Thymus (tissue), 11 donors: ENCODE measurements at regions not wholly inside any gene's neighbourhood (a gene's known extent, or its start where the extent isn't known, plus 50 kb on each side); places are given as distances from the start of the nearest gene placed in this dataset.

ENCODE experiments used
- DNase-seq, 9 donors: peaks; one replicate each; pipeline ENCODE4 v3.0.0-alpha.2; 2013; ENCODE audit warnings: low spot score in 9 of 9, low read depth in 6 of 9, missing footprints in 1 of 9
- H3K27ac ChIP-seq, 2 donors: one replicate each; pipeline ENCODE4 v1.5.1; 2013; ENCODE audit warnings: control low read depth in 1 of 2, low read depth in 1 of 2, low read length in 1 of 2, mild to moderate bottlenecking in 1 of 2, moderate library complexity in 1 of 2
- H3K27me3 ChIP-seq, 2 donors: one replicate each; pipeline ENCODE4 v1.5.1; 2013; ENCODE audit warnings: low read length in 1 of 2; ENCODE audit not compliant: control insufficient read depth in 2 of 2, insufficient read depth in 1 of 2
- H3K36me3 ChIP-seq, 2 donors: one replicate each; pipeline ENCODE4 v1.5.1; 2013; ENCODE audit warnings: low read length in 1 of 2, mild to moderate bottlenecking in 1 of 2, moderate library complexity in 1 of 2; ENCODE audit not compliant: control insufficient read depth in 2 of 2, insufficient read depth in 2 of 2
- H3K4me1 ChIP-seq, 2 donors: one replicate each; pipeline ENCODE4 v1.5.1; 2013; ENCODE audit warnings: low read length in 2 of 2; ENCODE audit not compliant: control insufficient read depth in 2 of 2, insufficient read depth in 2 of 2
- H3K4me3 ChIP-seq, 2 donors: one replicate each; pipeline ENCODE4 v1.5.1; 2013; ENCODE audit warnings: low read length in 2 of 2, control low read depth in 1 of 2, mild to moderate bottlenecking in 1 of 2
- H3K9me3 ChIP-seq, 2 donors: one replicate each; pipeline ENCODE4 v1.5.1; 2013; ENCODE audit warnings: low read length in 1 of 2, mild to moderate bottlenecking in 1 of 2; ENCODE audit not compliant: control insufficient read depth in 2 of 2, insufficient read depth in 1 of 2
- whole genome bisulfite sequencing: extraction: QIAGEN DNeasy Blood & Tissue Kit; methylation state at CpG from one replicate; pipeline ENCODE4 v1.1.7; 2013; 5-methylcytosine and 5-hydroxymethylcytosine counted together
- donor health status: healthy.

- no peaks in the 10 kb centered on the region for H3K4me1 ChIP-seq
- no peak for DNase-seq
- H3K36me3 ChIP-seq: no peaks in the 10 kb centered on the region
- H3K27me3 ChIP-seq: no peaks in the 10 kb centered on the region
- no peak overlapping the region for H3K4me3 ChIP-seq
- 79% methylated on average over 10 of the region's 10 CpGs for WGBS
- H3K9me3 ChIP-seq: no peaks in the 10 kb centered on the region
- no peak overlapping the region for H3K27ac ChIP-seq
Observed at GRCh38 chr5:38707352-38708210, 138.2 kb upstream of the OSMR start.

- H3K4me1 ChIP-seq: no peaks in the 10 kb centered on the region
- no peaks in the 10 kb centered on the region for H3K36me3 ChIP-seq
- DNase-seq: no peak
- 89% methylated on average over 2 of the region's 2 CpGs for WGBS
- no peaks in the 10 kb centered on the region for H3K27me3 ChIP-seq
- H3K9me3 ChIP-seq: no peaks in the 10 kb centered on the region
- H3K27ac ChIP-seq: no peak overlapping the region
- H3K4me3 ChIP-seq: no peak overlapping the region
Observed at GRCh38 chr5:38709678-38710306, 136.0 kb upstream of the OSMR start.

DNA sequence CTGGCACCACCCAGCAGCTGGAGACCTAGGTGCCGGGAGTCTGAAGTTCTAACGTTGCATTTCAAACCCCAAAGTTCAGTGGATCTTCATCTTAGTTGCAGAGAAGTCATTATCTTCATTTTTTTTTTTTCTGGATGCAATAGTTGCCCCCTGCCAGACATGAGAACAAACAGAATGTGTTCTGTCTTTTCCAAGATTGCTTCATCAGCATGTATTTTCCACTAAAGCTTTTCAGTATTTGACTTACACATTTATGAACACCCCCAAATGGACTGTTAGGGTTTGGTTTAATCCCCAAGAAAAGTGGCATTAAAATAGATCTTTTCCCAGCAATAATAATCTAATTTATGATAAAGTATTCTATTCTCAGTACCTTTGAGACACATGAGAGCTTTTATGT lies 135.2 kb upstream of the OSMR start:
- WGBS: 85% methylated on average over 2 of the region's 2 CpGs
- H3K36me3 ChIP-seq: no peaks in the 10 kb centered on the region
- no peak for DNase-seq

DNA sequence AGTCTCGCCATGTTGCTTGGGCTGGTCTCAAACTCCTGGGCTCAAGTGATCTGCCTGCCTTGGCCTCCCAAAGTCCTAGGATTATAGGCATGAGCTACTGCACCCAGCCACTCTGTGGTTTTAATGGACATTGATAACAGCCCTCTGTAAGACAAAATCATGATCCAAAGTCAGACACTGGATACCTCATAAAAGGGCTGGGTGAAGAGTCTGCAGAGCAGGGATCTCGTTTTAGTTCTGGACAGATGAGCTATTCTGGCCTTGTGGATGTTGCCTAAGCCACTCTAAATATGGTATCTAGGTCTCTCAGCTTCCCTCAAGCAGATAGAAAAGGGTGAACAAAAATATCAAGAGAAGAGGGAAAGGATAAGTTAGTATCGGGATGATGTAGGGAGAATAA lies 133.4 kb upstream of the OSMR start:
- Histone ChIP-seq H3K9me3 (no peaks in the 10 kb centered on the region), H3K27me3 (no peaks in the 10 kb centered on the region), H3K4me1 (no peaks in the 10 kb centered on the region), H3K36me3 (no peaks in the 10 kb centered on the region), H3K27ac (no peak overlapping the region), H3K4me3 (no peak overlapping the region)
- DNase-seq: no peak
- WGBS: 88% methylated on average over 3 of the region's 3 CpGs

More for the DNA sequence above, 135.2 kb upstream of the OSMR start:
- no peaks in the 10 kb centered on the region for H3K9me3 ChIP-seq
- H3K4me1 ChIP-seq: no peaks in the 10 kb centered on the region
- no peak overlapping the region for H3K4me3 ChIP-seq
- H3K27ac ChIP-seq: no peak overlapping the region
- H3K27me3 ChIP-seq: no peaks in the 10 kb centered on the region

GRCh38 chr5:38714240-38714639 lies 131.6 kb upstream of the OSMR start:
- H3K9me3 ChIP-seq: no peaks in the 10 kb centered on the region
- no peak overlapping the region for H3K4me3 ChIP-seq
- H3K36me3 ChIP-seq: no peaks in the 10 kb centered on the region
- no peak overlapping the region for H3K27ac ChIP-seq
- no peak for DNase-seq
- WGBS: 92% methylated on average over 3 of the region's 3 CpGs
- peaks cover 0 to 4% of the 10 kb centered on the region in 2 donors for H3K4me1 ChIP-seq
- no peaks in the 10 kb centered on the region for H3K27me3 ChIP-seq

- Histone ChIP-seq H3K27me3 (no peaks in the 10 kb centered on the region), H3K4me1 (peaks cover 0 to 4% of the 10 kb centered on the region in 2 donors), H3K4me3 (no peak overlapping the region), H3K27ac (no peak overlapping the region), H3K9me3 (no peaks in the 10 kb centered on the region), H3K36me3 (no peaks in the 10 kb centered on the region)
- 68% methylated on average over 1 of the region's 1 CpG for WGBS
- no peak for DNase-seq
Observed at GRCh38 chr5:38714703-38715355, 131.0 kb upstream of the OSMR start.

DNA sequence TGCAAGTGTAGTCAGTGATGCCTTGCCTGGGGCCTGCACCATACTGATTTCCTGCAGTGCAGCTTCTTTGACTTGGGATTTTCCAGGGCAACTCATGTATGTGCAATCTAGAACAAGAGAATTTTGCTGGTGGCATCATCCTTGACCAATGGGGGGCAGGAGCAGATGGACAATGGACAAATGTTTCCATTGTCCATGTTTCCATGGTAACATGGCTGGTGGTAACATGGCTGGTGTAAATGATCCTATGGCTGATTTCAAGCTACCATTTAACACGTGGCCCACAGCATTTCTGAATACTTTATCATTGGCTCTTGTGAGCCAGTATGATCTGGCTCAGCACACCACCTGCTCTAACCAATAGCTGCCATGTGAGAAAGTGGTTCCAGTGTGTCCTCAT lies 130.1 kb upstream of the OSMR start:
- DNase-seq: no peak
- H3K27me3 ChIP-seq: no peaks in the 10 kb centered on the region
- H3K36me3 ChIP-seq: no peaks in the 10 kb centered on the region
- no peak overlapping the region for H3K4me3 ChIP-seq
- H3K4me1 ChIP-seq: peaks cover 0 to 4% of the 10 kb centered on the region in 2 donors
- no peaks in the 10 kb centered on the region for H3K9me3 ChIP-seq
- H3K27ac ChIP-seq: no peak overlapping the region
- WGBS: 93% methylated on average over 1 of the region's 1 CpG

- no peaks in the 10 kb centered on the region for H3K9me3 ChIP-seq
- no peaks in the 10 kb centered on the region for H3K27me3 ChIP-seq
- H3K27ac ChIP-seq: no peak overlapping the region
- 66% methylated on average over 5 of the region's 5 CpGs for WGBS
- no peaks in the 10 kb centered on the region for H3K36me3 ChIP-seq
- no peak for DNase-seq
- H3K4me3 ChIP-seq: no peak overlapping the region
- peaks cover 0 to 4% of the 10 kb centered on the region in 2 donors for H3K4me1 ChIP-seq
Observed at GRCh38 chr5:38716516-38716915, 129.3 kb upstream of the OSMR start.

DNA sequence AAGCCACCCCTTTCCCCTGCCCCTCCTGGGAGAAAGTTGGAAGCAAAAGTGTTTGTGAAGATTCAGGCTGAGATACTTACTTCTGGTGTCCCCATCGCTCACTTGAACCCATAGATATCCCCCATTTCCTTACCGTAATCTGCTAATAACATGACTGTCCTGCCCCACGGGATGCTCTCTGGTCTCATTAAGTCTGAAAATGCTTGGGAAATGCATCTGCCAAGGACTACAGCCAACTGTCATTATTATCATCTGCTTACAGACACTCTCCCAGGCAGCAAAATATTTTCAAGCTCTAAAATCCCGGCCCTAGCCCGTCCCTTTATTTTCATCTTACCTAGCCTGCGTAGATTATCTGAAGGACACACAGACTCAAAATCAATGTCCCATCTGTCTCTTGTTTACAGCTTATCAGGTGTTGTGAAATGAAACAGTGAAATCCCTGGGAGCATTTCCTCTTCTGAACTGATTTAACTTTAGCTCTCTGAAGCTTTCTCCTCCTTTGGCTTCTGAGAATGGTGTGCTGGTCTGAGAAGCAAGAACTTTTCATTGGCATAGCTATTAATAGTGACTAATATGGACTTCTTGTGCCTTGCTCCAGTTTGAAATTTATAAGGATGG lies 126.9 kb upstream of the OSMR start:
- Histone ChIP-seq H3K9me3 (no peaks in the 10 kb centered on the region), H3K36me3 (no peaks in the 10 kb centered on the region), H3K4me3 (no peak overlapping the region), H3K27me3 (no peaks in the 10 kb centered on the region), H3K4me1 (peaks cover 0 to 4% of the 10 kb centered on the region in 2 donors), H3K27ac (no peak overlapping the region)
- WGBS: 86% methylated on average over 6 of the region's 6 CpGs
- DNase-seq: no peak
